NT2/D1 (cell line): ENCODE measurements at regions not wholly inside any gene's neighbourhood (a gene's known extent, or its start where the extent isn't known, plus 50 kb on each side); places are given as distances from the start of the nearest gene placed in this dataset.

ENCODE experiments used
- SUZ12 ChIP-seq: IDR thresholded peaks from 2 replicates; pipeline ENCODE4 v1.6.1; 2011; ENCODE audit not compliant: insufficient read length, insufficient read depth; ENCODE audit errors: extremely low read depth
- YY1 ChIP-seq: IDR thresholded peaks from 2 replicates; pipeline ENCODE4 v1.6.1; 2011; ENCODE audit not compliant: insufficient read length, insufficient read depth

GRCh38 chr5:121763665-121764064 is 88.0 kb upstream of the FTMT start:
- TF ChIP-seq SUZ12 (no peak), YY1 (no peak)
